ENCODE measurements at regions not wholly inside any gene's neighbourhood (a gene's known extent, or its start where the extent isn't known, plus 50 kb on each side); places are given as distances from the start of the nearest gene placed in this dataset.
"Not testable (repeated sequence)": the region's sequence is repeated elsewhere in the genome, so short reads cannot be mapped to it uniquely, and the experiment has no call there.

DNA sequence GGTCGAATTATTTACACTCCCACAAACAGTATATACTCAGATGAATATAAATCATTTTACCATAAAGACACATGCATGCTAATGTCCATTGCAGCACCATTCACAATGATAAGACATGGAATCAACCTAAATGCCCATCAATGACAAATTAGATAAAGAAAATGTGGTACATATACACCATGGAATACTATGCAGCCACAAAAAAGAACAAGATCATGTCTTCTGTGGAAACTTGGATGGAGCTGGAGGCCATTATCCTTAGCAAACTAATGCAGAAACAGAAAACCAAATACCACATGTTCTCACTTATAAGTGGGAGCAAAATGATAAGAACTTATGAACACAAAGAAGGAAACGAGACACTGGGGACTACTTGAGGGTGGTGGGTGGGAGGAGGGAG is 125.3 kb downstream of the CD83 start:
- TF ChIP-seq, protein P1, sequence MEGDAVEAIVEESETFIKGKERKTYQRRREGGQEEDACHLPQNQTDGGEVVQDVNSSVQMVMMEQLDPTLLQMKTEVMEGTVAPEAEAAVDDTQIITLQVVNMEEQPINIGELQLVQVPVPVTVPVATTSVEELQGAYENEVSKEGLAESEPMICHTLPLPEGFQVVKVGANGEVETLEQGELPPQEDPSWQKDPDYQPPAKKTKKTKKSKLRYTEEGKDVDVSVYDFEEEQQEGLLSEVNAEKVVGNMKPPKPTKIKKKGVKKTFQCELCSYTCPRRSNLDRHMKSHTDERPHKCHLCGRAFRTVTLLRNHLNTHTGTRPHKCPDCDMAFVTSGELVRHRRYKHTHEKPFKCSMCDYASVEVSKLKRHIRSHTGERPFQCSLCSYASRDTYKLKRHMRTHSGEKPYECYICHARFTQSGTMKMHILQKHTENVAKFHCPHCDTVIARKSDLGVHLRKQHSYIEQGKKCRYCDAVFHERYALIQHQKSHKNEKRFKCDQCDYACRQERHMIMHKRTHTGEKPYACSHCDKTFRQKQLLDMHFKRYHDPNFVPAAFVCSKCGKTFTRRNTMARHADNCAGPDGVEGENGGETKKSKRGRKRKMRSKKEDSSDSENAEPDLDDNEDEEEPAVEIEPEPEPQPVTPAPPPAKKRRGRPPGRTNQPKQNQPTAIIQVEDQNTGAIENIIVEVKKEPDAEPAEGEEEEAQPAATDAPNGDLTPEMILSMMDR (IDR thresholded peaks at IDR 0.05) = not testable (repeated sequence)
- not testable (repeated sequence) for TF ChIP-seq TCF7L2 (IDR thresholded peaks at IDR 0.05; ENCODE audit: low read depth, low read length); POLR2AphosphoS5 (IDR thresholded peaks at IDR 0.05; ENCODE audit: low read depth, low read length); SIN3A (IDR thresholded peaks at IDR 0.05; ENCODE audit: borderline replicate concordance, insufficient read depth, low read depth, low read length)
- TF ChIP-seq, protein P2, sequence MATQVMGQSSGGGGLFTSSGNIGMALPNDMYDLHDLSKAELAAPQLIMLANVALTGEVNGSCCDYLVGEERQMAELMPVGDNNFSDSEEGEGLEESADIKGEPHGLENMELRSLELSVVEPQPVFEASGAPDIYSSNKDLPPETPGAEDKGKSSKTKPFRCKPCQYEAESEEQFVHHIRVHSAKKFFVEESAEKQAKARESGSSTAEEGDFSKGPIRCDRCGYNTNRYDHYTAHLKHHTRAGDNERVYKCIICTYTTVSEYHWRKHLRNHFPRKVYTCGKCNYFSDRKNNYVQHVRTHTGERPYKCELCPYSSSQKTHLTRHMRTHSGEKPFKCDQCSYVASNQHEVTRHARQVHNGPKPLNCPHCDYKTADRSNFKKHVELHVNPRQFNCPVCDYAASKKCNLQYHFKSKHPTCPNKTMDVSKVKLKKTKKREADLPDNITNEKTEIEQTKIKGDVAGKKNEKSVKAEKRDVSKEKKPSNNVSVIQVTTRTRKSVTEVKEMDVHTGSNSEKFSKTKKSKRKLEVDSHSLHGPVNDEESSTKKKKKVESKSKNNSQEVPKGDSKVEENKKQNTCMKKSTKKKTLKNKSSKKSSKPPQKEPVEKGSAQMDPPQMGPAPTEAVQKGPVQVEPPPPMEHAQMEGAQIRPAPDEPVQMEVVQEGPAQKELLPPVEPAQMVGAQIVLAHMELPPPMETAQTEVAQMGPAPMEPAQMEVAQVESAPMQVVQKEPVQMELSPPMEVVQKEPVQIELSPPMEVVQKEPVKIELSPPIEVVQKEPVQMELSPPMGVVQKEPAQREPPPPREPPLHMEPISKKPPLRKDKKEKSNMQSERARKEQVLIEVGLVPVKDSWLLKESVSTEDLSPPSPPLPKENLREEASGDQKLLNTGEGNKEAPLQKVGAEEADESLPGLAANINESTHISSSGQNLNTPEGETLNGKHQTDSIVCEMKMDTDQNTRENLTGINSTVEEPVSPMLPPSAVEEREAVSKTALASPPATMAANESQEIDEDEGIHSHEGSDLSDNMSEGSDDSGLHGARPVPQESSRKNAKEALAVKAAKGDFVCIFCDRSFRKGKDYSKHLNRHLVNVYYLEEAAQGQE (IDR thresholded peaks at IDR 0.05; ENCODE audit: insufficient read depth in 1 of 2, low read depth in 2 of 2, low read length in 1 of 2) = not testable (repeated sequence)
